ENCODE measurements at regions not wholly inside any gene's neighbourhood (a gene's known extent, or its start where the extent isn't known, plus 50 kb on each side); places are given as distances from the start of the nearest gene placed in this dataset.

DNA sequence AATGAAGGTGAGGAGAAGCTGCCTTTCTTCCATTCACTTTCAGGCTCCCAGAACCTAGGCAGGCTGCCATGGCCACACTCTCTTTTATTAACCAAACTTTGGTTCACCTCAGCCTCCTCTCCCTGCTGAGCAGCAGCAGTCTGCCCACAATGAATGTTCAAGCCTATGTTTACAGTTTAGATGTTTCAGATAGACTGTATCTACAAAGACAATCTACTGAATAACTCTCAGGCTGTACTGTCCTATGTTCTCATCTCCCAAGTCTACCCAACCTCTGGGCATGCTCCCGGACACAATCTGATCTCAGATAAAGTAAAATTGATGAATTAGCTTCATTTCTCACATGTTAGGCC, 59.2 kb upstream of the TMEM164 start:
- in situ Hi-C loops (cut with MboI; ENCODE audit: low sequenced_read_pairs, unreplicated experiment) = no loop called here
- DNase-seq (ENCODE audit: low spot score) = no peak
- TF ChIP-seq, protein P1, sequence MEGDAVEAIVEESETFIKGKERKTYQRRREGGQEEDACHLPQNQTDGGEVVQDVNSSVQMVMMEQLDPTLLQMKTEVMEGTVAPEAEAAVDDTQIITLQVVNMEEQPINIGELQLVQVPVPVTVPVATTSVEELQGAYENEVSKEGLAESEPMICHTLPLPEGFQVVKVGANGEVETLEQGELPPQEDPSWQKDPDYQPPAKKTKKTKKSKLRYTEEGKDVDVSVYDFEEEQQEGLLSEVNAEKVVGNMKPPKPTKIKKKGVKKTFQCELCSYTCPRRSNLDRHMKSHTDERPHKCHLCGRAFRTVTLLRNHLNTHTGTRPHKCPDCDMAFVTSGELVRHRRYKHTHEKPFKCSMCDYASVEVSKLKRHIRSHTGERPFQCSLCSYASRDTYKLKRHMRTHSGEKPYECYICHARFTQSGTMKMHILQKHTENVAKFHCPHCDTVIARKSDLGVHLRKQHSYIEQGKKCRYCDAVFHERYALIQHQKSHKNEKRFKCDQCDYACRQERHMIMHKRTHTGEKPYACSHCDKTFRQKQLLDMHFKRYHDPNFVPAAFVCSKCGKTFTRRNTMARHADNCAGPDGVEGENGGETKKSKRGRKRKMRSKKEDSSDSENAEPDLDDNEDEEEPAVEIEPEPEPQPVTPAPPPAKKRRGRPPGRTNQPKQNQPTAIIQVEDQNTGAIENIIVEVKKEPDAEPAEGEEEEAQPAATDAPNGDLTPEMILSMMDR (IDR thresholded peaks at IDR 0.05; ENCODE audit: borderline replicate concordance, control extremely low read depth, extremely low read depth, insufficient read depth, missing control alignments) = no peak

DNA sequence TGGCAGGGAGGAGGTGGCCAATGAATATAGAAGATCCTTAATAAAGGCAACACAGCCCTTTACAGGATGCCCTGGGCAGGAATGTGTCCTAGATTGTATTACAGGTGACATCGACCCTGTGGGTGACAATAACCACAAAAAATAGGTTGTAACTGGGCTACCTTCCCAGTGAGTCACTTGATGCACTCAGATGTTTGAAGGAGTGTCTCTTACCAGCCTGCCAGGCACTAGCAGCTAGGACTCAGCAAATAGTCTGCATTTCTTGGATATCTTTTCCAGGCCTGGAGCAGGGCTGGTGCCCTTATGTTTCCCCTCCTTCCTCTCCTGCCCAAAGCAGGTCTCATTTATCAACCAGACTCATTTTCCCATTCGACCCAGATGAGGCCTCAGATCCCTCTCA, 50.9 kb upstream of the TMEM164 start:
- no peak for DNase-seq (ENCODE audit: low spot score)
- TF ChIP-seq, protein P1 (IDR thresholded peaks at IDR 0.05; ENCODE audit: borderline replicate concordance, control extremely low read depth, extremely low read depth, insufficient read depth, missing control alignments) = no peak
- in situ Hi-C loops (cut with MboI; ENCODE audit: low sequenced_read_pairs, unreplicated experiment) = no loop called here

DNA sequence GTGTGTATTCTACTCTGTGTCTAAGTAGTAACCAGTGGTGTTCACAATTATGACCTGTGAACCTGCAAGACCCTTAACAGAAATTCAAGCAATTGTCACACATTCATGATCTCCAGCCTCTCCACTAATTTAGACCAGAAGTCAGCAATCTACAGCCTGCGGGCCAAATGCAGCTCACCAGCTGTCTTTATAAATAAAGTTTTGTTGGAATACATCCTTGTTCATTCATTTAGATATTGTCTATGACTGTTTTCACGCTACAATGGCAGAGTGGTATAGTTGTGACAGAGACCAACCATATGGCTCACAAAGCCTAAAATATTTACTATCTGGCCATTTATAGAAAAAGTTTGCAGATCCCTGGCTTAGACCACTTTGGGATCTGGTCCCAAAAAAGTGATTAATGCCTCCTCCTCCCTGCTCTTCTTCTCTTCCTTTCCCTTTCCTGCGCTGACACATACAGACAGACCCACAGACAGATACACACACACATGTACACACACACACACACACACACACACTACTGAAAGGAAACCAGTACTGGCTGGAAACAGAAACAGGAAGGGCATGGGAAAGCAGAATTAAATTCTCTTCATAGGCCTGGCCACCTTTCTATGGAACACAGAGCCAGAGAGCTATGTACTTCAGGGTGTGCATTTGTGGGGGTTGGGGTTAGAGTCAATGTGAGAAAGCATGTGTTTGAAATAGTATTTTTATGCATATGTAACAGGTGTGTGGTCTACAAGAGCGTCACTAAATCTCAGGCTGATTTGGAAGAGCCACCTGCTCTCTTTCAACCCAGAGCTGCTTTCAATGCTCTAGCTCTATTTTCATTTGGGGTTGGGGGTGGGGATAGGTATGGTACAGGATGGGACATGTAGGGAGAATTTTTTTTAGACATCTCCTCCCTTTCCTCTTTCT, 49.7 kb upstream of the TMEM164 start:
- in situ Hi-C loops (cut with MboI; ENCODE audit: low sequenced_read_pairs, unreplicated experiment) = no loop called here
- DNase-seq (ENCODE audit: low spot score) = peak; percentile 3
- TF ChIP-seq, protein P1 (IDR thresholded peaks at IDR 0.05; ENCODE audit: borderline replicate concordance, control extremely low read depth, extremely low read depth, insufficient read depth, missing control alignments) = no peak

All from GM13976 (cell line).